Mucosa of stomach (tissue), 1 donor: ENCODE measurements at regions not wholly inside any gene's neighbourhood (a gene's known extent, or its start where the extent isn't known, plus 50 kb on each side); places are given as distances from the start of the nearest gene placed in this dataset.

Experiments used
- H3K27me3 ChIP-seq: one replicate; pipeline ENCODE4 v1.7.0; 2013; ENCODE audit warnings: mild to moderate bottlenecking, low read length; ENCODE audit not compliant: control insufficient read depth, insufficient read depth
- H3K36me3 ChIP-seq: one replicate; pipeline ENCODE4 v1.7.0; 2013; ENCODE audit warnings: low read length; ENCODE audit not compliant: control insufficient read depth, insufficient read depth
- H3K4me1 ChIP-seq: one replicate; pipeline ENCODE4 v1.7.0; 2013; ENCODE audit warnings: mild to moderate bottlenecking, low read length; ENCODE audit not compliant: control insufficient read depth, insufficient read depth
- H3K4me3 ChIP-seq: one replicate; pipeline ENCODE4 v1.7.0; 2013; ENCODE audit warnings: low read length
- H3K9ac ChIP-seq: one replicate; pipeline ENCODE4 v1.7.0; 2013; ENCODE audit warnings: mild to moderate bottlenecking, low read length, moderate library complexity
- H3K9me3 ChIP-seq: one replicate; pipeline ENCODE4 v1.7.0; 2013; ENCODE audit warnings: mild to moderate bottlenecking, low read length, moderate library complexity; ENCODE audit not compliant: control insufficient read depth
- donor health status: Pancreatic carcinoma.

- no peak overlapping the region for H3K4me3 ChIP-seq
- no peak overlapping the region for H3K9ac ChIP-seq
- H3K9me3 ChIP-seq = no peaks in the 10 kb centered on the region
- H3K4me1 ChIP-seq = peaks cover 2% of the 10 kb centered on the region
- no peaks in the 10 kb centered on the region for H3K36me3 ChIP-seq
- H3K27me3 ChIP-seq = no peaks in the 10 kb centered on the region
Measured at GRCh38 chr2:147642765-147643164, 202.1 kb upstream of the ACVR2A start.

DNA sequence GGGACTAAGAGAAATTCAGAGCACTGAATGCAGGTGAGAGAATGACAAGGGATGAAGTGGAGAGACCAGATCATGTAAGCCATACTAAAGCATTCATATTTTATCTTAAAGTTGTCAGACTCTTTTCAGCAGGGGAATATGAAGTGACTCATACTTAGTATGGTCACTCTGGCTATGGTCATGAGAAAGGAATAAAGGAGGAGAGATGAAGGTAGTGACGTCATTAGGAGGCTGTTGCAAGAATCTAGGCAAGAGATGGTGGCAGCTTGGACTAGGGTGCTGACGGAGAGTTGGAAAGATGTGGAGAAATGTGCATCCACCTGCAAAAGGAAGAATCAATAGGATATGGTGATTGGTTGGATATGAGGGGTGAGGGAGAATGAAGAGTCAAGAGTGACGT lies 203.2 kb upstream of the ACVR2A start:
- H3K4me3 ChIP-seq = no peak overlapping the region
- no peaks in the 10 kb centered on the region for H3K27me3 ChIP-seq
- H3K4me1 ChIP-seq = no peaks in the 10 kb centered on the region
- H3K9ac ChIP-seq = no peak overlapping the region
- H3K36me3 ChIP-seq = no peaks in the 10 kb centered on the region
- H3K9me3 ChIP-seq = no peaks in the 10 kb centered on the region

GRCh38 chr2:147639891-147640290 lies 204.9 kb upstream of the ACVR2A start:
- H3K9me3 ChIP-seq = no peaks in the 10 kb centered on the region
- H3K4me1 ChIP-seq = peaks cover 7% of the 10 kb centered on the region
- H3K36me3 ChIP-seq = no peaks in the 10 kb centered on the region
- H3K27me3 ChIP-seq = no peaks in the 10 kb centered on the region
- no peak overlapping the region for H3K4me3 ChIP-seq
- no peak overlapping the region for H3K9ac ChIP-seq

DNA sequence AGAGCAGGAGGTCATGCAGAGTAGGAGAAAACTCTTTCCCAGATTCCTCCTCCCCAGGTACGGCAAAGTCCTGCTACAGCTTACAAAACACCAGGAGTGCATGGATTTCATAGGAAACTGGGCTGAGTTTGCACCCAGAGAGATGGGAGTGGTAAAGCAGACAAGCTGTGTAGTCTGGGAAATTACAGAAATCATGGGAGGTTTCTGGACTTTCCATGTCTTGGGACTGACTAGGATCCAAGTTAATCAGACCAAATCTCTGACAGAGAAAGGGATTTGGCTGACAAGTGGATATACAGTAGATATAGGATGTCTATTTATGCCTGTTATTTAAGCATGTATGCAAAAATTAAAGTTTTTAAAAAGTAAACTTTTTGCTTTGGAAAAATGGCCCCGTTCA lies 205.4 kb upstream of the ACVR2A start:
- Histone ChIP-seq H3K27me3 (no peaks in the 10 kb centered on the region), H3K9ac (no peak overlapping the region), H3K4me3 (no peak overlapping the region), H3K9me3 (no peaks in the 10 kb centered on the region), H3K36me3 (no peaks in the 10 kb centered on the region), H3K4me1 (peaks cover 7% of the 10 kb centered on the region)

DNA sequence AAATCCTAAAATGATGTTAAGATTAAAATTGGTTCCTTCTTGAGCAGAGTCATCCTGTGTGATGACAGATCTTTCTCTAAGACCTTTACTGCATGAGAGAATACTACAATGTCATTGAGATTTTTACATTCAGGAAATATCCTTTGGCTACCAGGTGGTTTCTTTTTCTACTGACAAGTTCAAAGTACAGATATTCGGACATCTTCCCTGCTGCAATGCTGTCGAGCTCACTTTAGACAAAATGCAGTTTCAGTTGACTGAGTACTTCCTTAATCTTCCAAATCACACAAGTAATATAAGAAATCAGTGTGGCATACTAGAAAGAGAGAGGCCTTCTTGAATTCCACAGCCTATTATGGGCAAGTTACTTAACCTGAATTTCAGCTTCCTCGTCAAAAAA lies 207.9 kb upstream of the ACVR2A start:
- no peaks in the 10 kb centered on the region for H3K9me3 ChIP-seq
- peaks cover 7% of the 10 kb centered on the region for H3K4me1 ChIP-seq
- no peaks in the 10 kb centered on the region for H3K36me3 ChIP-seq
- H3K9ac ChIP-seq = no peak overlapping the region
- H3K4me3 ChIP-seq = no peak overlapping the region
- no peaks in the 10 kb centered on the region for H3K27me3 ChIP-seq

GRCh38 chr2:147636238-147636882 lies 208.5 kb upstream of the ACVR2A start:
- peaks cover 7% of the 10 kb centered on the region for H3K4me1 ChIP-seq
- H3K9me3 ChIP-seq = no peaks in the 10 kb centered on the region
- no peaks in the 10 kb centered on the region for H3K27me3 ChIP-seq
- no peak overlapping the region for H3K4me3 ChIP-seq
- H3K36me3 ChIP-seq = no peaks in the 10 kb centered on the region
- no peak overlapping the region for H3K9ac ChIP-seq

- H3K9me3 ChIP-seq = no peaks in the 10 kb centered on the region
- no peaks in the 10 kb centered on the region for H3K36me3 ChIP-seq
- no peak overlapping the region for H3K4me3 ChIP-seq
- H3K9ac ChIP-seq = no peak overlapping the region
- H3K4me1 ChIP-seq = peaks cover 7% of the 10 kb centered on the region
- no peaks in the 10 kb centered on the region for H3K27me3 ChIP-seq
Measured at GRCh38 chr2:147634826-147635225, 210.0 kb upstream of the ACVR2A start.

DNA sequence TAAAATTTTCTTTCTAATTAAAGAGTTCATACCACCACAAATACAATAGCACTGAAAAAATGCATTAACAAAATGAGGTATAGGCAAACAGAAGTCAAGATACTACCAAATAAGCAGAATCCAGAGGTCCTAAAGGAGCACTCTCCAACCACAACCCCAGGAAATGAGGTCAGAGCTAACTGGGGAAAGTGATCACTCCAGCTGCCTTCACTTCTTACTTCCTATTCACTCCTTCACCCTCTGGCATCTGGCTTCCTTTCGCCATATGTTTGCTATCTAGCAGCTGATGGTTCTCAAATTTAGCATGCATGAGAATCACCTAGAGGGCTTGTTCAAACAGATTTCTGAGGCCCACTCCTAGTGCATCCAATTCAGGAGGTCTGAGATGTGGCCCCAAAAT lies 212.6 kb upstream of the ACVR2A start:
- Histone ChIP-seq H3K36me3 (no peaks in the 10 kb centered on the region), H3K4me1 (peaks cover 7% of the 10 kb centered on the region), H3K9ac (no peak overlapping the region), H3K9me3 (no peaks in the 10 kb centered on the region), H3K4me3 (no peak overlapping the region), H3K27me3 (no peaks in the 10 kb centered on the region)

- no peaks in the 10 kb centered on the region for H3K27me3 ChIP-seq
- H3K36me3 ChIP-seq = no peaks in the 10 kb centered on the region
- H3K9ac ChIP-seq = no peak overlapping the region
- H3K4me1 ChIP-seq = peaks cover 4% of the 10 kb centered on the region
- no peak overlapping the region for H3K4me3 ChIP-seq
- H3K9me3 ChIP-seq = no peaks in the 10 kb centered on the region
Measured at GRCh38 chr2:147631294-147631693, 213.5 kb upstream of the ACVR2A start.

GRCh38 chr2:147630585-147630984 lies 214.2 kb upstream of the ACVR2A start:
- no peak overlapping the region for H3K4me3 ChIP-seq
- no peaks in the 10 kb centered on the region for H3K27me3 ChIP-seq
- H3K9me3 ChIP-seq = no peaks in the 10 kb centered on the region
- no peaks in the 10 kb centered on the region for H3K36me3 ChIP-seq
- no peaks in the 10 kb centered on the region for H3K4me1 ChIP-seq
- H3K9ac ChIP-seq = no peak overlapping the region

DNA sequence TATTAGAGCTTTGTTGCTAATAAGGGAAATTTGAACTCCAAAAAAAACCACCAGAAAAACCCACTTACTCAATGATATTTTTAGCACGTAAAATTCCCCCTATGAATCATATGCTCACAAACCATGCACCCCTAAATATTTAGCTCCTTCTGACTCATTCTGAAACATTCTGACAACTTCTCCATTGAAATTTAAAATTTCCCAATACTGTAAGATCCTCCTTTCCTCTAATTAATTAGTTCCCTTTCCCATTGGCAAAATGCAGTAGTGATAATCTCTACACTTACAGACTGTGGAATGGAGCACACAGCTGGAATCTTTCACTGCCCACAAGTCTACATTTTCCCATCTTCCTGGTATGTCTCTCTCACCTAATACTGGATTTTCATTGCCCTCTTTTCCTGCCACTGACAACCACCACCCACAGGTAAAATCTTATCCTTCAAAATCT lies 215.8 kb upstream of the ACVR2A start:
- Histone ChIP-seq H3K4me3 (no peak overlapping the region), H3K9ac (no peak overlapping the region), H3K27me3 (no peaks in the 10 kb centered on the region)

DNA sequence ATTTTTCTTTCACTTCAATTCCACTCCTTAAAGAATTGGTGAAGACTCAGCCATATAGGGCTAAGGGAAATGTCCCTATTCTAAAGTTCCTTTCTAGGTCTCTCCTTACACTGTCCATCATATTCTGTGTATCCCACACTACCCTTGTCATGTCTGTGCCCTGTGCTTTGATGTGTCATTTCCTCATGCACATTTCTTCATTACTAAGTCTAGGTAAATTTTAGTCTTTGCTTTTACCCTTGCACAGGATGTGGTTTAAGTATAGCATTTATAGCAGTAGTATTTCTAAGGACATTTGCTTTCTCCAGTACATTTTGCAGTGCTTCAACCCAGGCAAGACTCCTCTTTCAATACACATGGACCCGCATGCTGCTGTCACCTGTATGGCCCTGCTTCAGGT lies 221.5 kb upstream of the ACVR2A start:
- no peaks in the 10 kb centered on the region for H3K9me3 ChIP-seq
- H3K4me1 ChIP-seq = no peaks in the 10 kb centered on the region
- no peaks in the 10 kb centered on the region for H3K27me3 ChIP-seq
- H3K9ac ChIP-seq = no peak overlapping the region
- H3K4me3 ChIP-seq = no peak overlapping the region
- H3K36me3 ChIP-seq = no peaks in the 10 kb centered on the region

More for the DNA sequence above, 215.8 kb upstream of the ACVR2A start:
- H3K36me3 ChIP-seq = no peaks in the 10 kb centered on the region
- no peaks in the 10 kb centered on the region for H3K9me3 ChIP-seq
- H3K4me1 ChIP-seq = no peaks in the 10 kb centered on the region

DNA sequence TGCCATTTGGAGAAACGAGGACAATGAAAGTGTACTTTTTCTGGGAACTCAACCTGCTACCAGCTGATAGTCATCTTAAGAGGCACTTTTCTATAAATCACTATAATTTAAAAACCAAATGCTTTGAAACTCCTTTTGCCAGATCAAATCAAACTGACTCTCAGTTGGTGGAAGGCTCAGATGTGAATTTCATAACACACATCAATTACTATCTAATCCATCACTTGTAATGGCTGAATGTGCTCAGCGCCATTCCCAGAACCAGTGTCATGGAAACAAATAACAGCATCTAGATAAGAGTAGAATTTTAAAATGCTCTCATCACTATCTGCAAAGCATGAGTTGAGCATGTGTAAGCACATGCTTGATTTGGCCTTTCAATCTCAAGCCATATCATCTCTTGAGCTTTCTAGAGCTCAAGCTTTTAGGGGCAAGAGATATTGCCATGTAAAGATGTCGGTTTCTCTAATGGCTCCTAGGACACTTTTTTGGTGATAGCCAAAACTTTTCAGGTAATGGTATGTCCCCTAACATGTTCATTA lies 223.1 kb upstream of the ACVR2A start:
- H3K4me1 ChIP-seq = no peaks in the 10 kb centered on the region
- no peaks in the 10 kb centered on the region for H3K9me3 ChIP-seq
- H3K27me3 ChIP-seq = no peaks in the 10 kb centered on the region
- H3K36me3 ChIP-seq = no peaks in the 10 kb centered on the region
- H3K9ac ChIP-seq = no peak overlapping the region
- no peak overlapping the region for H3K4me3 ChIP-seq
